Stimulated activated CD8-positive, alpha-beta memory T cell treated with anti-CD3 and anti-CD28 coated beads, Interleukin-4, amount 100 ng/mL, for 1 hour (primary cell): ENCODE measurements at regions not wholly inside any gene's neighbourhood (a gene's known extent, or its start where the extent isn't known, plus 50 kb on each side); places are given as distances from the start of the nearest gene placed in this dataset.
"Not testable (repeated sequence)": the region's sequence is repeated elsewhere in the genome, so short reads cannot be mapped to it uniquely, and the experiment has no call there.

Source experiments
- DNase-seq, 2 donors: peaks; one replicate each; pipeline ENCODE4 v3.0.0-alpha.2; 2020; ENCODE audit warnings: low read depth in 2 of 2, low spot score in 1 of 2

DNA sequence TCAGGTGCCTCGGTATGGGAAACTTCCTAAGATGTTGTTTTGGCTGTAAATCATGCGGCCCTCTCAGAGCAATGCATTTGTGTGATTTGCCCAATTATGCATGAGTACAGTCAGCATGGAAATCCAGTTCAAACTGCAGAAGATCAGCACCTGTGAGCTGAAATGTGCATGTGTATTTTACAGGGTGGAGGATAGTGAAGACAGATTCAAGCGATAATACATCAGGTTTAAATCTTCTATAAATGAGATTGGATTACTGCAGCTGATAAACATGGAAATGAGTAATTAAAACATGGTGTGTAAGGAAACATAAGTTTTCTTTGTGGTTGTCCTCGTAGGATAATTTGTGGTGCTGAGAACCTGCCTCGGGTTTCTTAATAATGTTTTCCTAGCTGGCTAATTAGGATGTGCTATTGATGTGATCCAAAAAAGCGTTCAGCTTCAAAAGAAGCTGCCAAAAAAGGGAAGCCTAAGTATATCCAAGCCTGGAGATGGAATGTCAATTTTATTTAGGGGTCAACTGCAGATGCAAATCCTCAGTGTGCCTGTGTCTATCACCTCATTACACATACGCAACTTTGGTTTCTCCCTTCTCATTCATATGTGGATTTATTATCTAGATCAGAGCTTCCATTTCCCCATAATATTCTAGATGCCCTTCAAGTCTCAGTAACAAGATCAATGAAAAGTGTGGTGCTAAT is 117.1 kb upstream of the CCDC28A start:
- DNase-seq: no peak

- no peak for DNase-seq
Measured at GRCh38 chr6:138657065-138657425, 116.5 kb upstream of the CCDC28A start.

GRCh38 chr6:138659998-138660397 is 113.6 kb upstream of the CCDC28A start:
- DNase-seq: no peak

DNA sequence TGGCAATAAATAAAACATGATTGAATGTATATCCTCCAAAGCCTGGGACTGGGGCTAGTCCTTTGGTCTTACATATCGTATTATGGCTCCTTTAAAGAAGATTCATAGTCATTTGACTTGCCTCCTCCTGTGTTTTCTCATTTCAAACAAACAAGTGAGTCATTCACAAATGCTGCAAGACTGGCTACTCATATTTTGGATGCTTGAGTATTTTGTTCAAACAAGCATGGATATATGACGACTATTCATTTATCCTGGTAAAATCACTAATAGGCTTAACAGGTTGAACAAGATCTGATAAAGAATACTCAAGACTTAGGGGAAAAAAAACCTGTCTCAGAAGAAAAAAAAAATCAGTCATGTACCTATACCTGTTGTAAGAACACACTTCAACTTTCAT is 111.1 kb upstream of the CCDC28A start:
- DNase-seq: no peak

- no peak for DNase-seq
Measured at GRCh38 chr6:138663892-138664291, 109.7 kb upstream of the CCDC28A start.

GRCh38 chr6:138664745-138665144 is 108.8 kb upstream of the CCDC28A start:
- DNase-seq: no peak

GRCh38 chr6:138666636-138667035 is 106.9 kb upstream of the CCDC28A start:
- DNase-seq: no peak

DNA sequence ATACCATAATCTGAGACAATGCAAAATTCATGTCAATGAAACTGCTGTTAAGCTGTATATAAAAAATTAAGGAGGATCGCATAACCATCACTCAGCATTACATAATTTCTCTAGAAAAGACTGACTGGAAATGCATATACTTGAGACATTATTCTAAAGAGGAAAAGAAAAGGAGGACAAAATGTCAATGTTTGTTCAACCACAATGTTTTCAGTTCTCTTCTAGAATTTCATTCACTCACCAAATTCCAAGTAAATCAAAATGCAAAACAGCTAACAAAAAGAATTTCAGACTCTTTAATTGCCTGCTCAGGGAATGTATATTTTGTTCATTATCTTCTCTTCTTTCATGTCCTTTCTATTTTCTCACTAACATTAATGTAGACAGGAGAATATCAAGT is 106.2 kb upstream of the CCDC28A start:
- DNase-seq: no peak

DNA sequence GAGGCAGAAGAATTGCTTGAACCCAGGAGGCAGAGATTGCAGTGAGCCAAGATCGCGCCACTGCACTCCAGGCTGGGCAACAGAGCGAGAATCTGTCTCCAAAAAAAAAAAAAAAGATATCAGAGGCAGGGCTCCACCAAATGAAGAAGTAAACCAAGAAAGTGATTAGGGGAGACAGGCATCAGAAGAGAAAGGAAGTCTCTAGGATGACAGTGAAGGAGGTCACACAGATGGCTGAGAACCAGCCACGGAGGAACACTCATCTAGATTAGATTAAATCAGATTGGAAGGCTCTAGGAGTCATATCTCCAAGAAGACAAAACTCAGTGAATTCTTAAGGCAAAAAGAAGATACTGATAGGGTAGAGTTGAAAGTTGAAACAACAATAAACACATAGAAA is 102.2 kb upstream of the CCDC28A start:
- DNase-seq: no peak

- no peak for DNase-seq
Measured at GRCh38 chr6:138673346-138674014, 100.1 kb upstream of the CCDC28A start.

- DNase-seq: not testable (repeated sequence)
Measured at GRCh38 chr6:138674444-138674843, 99.1 kb upstream of the CCDC28A start.

DNA sequence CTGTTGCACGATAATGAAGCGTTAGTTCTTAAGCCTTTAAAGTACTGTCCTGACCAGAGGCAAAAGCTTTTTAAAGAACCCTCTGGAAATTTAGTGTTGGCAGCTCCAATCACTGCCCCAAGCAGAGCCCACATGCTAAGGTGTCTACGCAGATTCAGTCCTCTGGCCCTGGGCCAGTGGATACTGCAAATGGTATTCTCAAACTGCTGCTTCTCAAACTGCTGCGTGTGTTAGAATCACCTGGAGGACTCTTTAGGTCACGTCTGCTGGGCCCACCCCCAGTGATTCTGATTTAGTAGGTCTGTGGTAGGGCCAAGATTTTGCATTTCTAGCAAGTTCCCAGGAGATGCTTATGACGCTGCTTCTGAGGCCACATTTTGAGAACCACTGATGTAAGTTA is 96.0 kb upstream of the CCDC28A start:
- DNase-seq: no peak

DNA sequence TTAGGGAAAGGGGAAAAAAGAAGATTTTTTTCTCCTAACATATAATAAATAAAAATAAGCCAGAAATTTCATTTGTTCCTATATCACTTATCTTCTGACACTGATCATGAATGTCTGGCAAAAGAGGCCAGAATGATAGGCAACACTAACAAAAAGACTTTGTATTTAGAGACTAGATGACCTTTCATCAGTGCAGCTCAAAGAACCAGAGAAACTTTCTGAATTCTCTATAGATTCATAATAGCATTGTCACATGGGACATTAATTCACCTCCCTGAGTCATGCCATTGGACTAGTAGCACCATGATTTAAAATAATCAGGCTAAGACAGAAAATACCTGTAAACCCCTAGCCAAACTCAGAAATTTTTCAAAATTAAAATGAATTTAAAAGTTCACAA is 95.4 kb upstream of the CCDC28A start:
- DNase-seq: no peak

GRCh38 chr6:138680085-138680484 is 93.5 kb upstream of the CCDC28A start:
- no peak for DNase-seq

- no peak for DNase-seq
Measured at GRCh38 chr6:138681627-138682026, 91.9 kb upstream of the CCDC28A start.

DNA sequence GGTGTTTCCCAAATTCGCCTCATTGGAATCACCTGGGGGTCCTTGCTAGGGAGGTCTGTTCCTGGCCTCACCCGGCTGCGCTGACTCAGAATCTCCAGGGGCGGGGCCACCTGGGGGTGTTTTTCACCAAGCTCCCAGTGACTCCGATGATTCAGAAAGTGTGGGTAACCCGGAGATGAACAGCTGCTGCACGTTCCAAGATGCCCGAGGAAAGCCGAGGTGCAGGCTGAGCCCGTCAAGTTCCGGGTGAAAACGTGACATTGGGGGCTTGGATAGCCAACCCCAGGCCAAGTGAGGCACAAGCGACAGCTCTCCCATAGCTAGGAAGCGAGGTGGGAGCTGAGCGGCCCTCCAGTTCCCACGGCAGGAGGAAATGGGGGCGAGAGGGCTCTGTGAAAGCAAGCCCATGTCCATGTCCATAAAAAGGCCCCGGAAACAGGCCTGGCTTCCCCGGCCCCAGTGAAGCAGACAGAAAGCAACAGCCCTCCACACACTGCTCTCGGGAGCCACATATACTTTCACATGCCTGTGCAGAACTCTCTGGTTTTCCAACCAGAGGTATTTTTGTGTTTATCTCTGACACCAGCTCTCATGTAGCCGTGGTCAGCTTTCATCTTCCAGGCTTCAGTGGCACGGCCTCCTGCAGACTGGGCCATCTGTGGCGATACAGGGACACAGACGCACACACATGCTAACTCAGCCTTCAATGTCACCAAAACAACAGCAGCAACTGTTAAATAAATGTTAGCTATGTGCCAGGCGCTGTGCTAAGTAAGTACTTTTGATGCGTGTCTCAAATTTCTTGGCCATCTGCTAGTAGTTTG is 90.7 kb upstream of the CCDC28A start:
- DNase-seq: no peak

- DNase-seq: no peak
Measured at GRCh38 chr6:138685257-138685656, 88.3 kb upstream of the CCDC28A start.

DNA sequence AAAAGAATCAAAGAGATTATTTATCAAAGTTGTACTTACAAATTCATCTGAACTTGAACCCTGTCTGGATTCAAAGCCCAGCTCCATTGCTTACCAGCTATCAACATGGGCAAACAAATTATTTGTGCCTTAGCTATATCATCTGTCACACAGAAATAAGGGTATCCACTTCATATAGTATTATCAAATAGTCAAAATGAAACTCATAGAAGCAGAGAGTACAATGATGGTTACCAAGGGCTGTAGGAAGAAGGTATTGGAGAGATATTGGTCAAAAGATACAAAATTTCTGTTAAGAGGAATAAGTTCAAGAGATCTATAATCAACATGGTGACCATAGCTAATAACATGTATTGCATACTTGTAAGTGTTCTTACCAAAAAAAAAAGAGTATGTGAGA is 87.8 kb upstream of the CCDC28A start:
- no peak for DNase-seq

DNA sequence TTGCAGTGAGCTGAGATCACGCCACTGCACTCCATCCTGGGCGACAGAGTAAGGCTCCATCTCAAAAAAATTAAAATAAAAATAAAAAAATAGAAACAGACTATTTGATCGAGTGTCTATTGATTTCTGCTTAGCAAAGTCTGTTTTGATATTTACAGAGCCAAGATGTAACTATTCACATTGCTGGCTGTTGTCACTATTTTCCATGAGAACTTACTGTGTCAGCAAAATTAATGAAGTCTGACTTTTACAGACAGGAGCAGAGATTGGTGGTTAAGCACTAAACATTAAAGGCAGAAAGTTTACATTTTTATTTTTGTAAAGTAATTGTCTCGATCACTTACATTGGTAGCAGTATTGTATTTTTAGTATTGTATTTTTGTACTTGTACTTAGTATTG is 85.0 kb upstream of the CCDC28A start:
- no peak for DNase-seq

DNA sequence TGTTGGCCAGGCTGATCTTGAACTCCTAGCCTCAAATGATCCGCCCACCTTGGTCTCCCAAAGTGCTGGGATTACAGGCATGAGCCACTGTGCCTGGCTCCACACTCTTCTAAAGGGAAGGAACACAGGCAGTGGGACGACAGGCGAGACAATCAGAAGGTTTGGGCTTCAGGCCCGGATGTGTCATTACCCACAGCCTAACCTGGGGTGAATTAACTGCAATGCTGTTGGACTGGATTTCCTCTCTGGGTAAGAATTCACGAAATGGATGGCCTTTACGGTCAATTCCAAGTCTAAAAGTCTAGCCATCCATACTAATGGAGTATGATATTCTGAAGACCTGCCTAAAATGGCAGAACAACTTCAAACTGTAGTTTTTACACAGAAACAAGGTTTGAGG is 83.7 kb upstream of the CCDC28A start:
- DNase-seq: no peak

DNA sequence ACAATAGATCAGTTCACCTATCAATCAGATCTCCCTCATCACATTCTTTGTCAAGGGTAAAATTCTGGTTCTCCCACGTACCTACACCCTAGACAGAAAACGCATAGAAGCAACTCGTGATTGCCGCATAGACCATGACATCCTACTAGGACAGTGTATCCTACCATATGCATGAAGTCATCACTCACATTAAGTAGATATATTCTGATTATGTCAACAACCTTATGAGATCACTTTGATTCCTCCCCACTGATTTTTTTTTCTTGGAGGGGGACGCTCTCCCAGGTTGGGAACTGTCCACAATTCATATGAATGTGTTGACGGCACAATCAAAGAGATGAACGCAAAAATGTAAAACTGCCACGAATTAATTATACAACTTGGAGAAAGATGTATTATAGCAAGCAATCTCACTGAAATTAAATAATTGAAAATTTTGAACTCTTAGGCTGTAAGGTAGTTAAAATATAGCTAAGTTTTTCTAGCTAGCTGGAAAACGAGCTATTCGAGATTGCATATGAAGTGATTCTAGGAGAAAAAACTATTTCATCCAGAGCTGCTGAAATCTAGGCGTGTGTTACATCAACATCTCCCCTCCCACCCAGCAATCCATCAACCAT is 82.5 kb upstream of the CCDC28A start:
- DNase-seq: no peak

GRCh38 chr6:138691595-138692057 is 81.9 kb upstream of the CCDC28A start:
- no peak for DNase-seq
